HG02938 (cell line): ENCODE measurements at regions not wholly inside any gene's neighbourhood (a gene's known extent, or its start where the extent isn't known, plus 50 kb on each side); places are given as distances from the start of the nearest gene placed in this dataset.

Source experiments
- ATAC-seq: cut with Tn5 transposase; IDR thresholded peaks from one replicate; pipeline ENCODE4 v1.9.1; 2021; ENCODE audit warnings: mild to moderate bottlenecking, moderate library complexity; ENCODE audit not compliant: unreplicated experiment

DNA sequence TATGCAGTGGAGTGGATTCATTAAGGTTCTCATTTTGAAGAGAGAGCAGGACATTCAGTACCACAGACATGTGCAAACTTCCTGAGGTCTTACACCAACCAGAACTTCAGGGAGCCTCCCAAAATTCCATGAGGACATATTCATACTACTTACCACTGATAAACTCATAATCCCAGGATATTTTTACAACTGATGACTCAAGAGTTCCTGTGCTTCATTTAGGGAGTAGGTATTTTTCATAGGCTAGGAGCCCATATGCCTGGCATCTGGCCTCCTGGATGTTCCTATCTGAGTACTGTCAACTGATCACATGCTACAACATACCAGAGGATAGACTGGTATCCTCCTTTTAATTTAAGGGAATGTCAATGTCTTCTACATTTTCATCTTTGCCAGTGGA, 578.0 kb downstream of the EFNA5 start:
- ATAC-seq = no peak

DNA sequence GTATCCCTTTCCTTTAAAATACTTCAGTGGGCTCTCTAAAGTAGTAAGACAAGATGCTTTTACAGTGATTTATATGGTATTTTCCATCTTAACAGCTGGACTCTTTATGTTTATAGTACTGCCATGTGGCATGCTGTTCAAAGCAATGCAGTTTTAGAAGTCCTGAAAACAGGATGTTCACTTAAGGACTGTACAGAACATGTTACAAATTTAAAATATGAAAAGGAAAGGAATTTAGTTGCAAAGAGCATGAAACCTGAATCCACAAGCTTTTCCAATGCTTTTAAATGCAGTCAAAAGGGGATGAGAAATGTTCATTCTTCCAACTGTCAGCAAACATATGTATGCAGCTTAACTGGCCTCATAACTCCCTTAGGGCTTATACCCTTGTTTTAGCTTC, 580.2 kb downstream of the EFNA5 start:
- ATAC-seq = no peak

DNA sequence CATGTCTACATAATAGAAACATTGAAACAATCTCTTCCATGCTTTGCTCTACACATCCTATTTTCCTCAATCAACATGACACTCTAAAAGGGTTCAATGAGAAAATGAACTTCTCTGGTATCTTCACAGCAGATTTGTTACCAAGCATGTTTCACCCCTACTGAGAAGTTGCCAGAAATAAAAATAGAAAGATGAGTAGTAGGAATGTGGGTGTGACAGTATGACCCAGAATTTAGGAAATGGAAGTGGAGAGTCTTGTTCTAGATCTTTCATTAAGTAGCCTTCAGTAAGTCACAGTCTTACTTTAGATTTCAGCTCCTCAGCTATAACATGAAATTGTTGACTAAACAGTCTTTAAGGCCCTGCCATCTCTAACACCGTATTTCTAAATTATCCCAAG, 581.8 kb downstream of the EFNA5 start:
- no peak for ATAC-seq

DNA sequence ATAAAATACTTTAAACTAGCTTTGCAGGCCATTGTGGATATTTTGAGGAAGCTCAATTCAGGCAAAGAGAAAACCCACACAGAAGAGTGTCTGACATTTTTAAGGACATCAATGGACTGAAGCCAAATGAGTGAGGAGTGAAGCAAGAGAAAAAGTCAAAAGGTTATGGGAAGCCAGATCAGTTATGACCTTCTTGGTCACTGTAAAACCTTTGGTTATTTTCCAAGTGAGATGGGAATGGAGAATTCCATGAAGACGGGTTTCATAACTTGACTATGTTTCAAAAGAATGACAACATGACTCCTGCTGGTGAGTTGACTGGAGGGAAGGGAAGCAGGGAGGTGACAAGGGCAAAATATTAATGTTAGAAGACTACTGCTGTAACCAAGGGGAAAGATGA, 585.2 kb downstream of the EFNA5 start:
- ATAC-seq = no peak

DNA sequence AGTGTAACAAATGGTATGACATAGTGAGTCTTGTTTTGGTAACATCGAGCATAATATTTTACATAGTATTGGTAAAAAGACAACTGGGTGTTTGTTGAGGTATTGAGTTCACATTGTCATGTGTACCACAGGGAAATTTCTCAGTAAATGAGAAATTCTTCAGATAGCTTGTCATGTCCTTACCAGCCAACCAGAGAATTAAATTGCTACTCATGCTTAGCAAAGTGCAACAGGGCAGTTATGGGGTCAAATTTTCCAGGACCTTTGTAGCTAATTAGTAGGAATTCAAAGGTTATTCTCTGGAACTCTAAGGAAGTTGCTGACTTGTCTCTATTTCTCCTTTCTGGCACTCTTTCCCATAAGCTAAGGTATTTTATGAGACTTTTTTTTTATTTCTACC, 595.7 kb downstream of the EFNA5 start:
- ATAC-seq = no peak

DNA sequence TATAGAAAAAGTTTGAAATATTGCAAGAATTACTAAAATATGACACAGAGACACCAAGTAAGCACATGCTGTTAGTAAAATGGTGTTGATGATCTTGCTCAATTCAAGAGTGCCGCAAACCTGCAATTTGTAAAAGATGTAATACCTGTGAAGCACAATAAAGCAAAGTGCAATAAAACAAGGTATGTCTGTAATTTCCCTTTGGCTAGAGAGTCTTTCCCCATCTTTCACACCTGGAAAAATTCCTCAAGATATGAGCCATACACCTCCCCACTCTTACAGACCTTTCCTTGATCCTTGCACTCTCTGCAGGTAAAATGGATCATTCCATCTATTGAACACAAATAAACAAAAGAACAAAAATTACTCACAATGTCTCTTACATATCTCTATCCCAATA, 597.8 kb downstream of the EFNA5 start:
- no peak for ATAC-seq

DNA sequence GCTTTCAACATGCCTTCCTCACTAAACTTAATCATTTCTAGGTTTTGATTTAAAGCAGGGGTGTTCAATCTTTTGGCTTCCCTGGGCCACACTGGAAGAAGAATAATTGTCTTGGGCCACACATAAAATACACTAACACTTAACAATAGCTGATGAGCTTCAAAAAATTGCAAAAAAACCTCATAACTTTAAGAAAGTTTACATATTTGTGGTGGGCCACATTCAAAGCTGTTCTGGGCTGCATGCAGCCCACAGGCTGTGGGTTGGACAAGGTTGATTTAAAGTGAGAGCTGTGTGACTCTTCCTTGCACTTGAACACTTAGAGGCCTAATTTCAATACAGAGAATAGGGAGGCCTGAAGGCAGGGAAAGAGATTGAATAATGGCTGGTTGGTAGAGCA, 598.3 kb downstream of the EFNA5 start:
- no peak for ATAC-seq

DNA sequence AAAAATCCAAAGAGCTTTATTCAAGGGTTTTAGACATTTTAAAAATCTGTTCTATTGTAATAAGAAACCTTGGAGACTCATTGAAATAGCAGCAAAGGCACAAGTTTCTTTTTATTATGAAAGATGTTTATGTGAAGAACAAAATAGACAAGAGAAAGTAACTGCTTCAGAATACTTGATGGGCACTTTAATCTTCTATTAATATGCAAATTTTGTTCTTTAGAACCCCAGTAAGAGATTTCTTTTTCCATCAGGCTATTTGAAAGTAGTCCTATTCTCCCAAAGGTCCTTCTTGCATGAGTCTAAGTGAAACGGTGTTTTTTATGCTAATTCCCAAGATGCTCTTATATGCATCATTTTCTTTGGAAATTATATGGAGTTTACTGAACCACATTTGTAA, 602.0 kb downstream of the EFNA5 start:
- no peak for ATAC-seq

DNA sequence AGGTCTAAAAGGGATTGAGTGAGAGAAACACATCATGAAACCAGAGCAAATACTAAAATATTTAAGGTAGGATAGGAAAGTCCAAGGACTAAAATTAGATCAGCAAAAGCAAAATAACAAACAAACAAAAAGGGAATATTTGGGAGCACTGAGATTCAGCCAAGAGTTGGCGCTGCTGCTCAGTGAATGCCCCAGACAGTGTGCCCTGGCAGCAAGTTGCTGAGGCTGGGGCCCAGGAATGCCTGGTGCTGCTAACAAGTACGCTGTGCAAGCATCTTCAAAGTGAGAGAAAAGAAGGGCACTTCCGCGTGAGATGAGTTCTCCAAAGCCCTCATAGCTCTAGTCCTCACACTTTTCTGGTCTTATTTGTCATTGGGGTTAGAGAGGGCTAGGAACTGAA, 603.3 kb downstream of the EFNA5 start:
- no peak for ATAC-seq

DNA sequence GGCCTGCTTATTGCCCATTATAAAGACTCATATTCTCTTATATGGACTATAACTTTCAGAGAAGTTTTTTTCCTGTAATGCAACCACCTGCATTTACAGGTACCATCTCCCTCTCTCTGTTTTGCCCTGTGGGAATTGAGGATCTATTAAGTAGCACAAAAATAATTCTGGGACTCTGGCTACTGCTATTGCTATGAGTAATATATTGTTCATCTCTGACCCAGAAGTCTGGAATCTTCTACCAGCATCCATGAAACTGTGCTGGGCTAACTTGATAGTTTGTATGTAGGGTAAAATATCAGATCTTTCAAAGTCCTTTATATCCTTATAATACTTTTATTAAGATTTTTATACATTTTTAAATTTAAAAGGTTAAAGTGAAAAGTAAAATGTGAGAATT, 607.2 kb downstream of the EFNA5 start:
- ATAC-seq = no peak

DNA sequence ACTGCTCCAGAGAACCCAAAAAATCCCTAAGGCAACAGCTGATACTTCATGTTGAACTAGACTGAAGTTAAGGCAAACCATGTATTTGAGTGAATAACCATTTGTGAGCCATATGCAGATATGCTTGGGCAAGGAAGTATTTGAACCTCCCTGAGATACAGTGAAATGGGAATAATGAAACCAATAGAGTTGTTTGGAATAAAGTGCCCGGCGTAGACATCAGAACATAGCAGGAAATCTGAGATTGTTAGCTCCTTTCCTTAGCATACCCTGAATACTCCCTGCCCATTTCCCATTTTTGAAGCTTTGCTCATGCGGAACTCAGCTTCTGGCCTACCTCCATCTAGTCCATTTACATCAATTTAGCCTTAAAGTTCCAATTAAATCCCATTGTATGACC, 611.9 kb downstream of the EFNA5 start:
- no peak for ATAC-seq

DNA sequence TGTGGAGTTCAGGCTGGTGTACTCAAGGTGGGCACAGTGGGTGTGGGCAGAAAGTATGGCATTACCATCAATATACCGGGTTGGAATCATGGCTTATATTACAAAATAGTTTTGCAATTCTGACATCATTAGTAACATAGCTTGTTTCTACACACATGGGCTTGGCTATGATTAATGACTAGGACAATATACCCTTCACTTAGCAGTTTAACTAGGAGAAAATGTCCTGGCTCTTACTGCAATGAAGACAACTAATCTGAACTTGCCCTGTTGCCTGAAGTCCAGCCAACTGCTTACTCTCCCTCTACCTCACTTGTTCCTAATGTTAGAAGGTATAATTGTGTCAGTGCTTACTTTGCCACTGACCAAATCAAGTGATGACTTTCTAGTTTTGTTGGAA, 612.5 kb downstream of the EFNA5 start:
- no peak for ATAC-seq

DNA sequence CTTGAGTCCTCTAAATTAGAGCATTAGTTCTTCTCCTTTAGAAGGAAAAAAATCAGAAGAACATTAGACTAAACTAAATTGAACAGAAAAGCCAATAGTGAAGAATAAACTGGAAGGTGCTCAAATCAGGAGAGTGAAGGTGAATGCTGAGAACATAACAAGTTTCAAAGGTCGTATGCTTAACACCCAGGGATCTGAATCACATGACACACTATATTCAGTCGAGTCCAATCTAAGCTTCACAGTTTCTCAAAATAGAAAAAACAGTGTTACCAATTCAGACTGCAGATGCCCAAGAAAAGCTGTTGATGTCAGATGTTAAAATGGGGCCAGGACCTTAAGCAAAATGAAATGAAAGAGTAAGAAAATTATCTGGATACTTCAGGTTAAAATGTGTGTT, 614.5 kb downstream of the EFNA5 start:
- no peak for ATAC-seq

DNA sequence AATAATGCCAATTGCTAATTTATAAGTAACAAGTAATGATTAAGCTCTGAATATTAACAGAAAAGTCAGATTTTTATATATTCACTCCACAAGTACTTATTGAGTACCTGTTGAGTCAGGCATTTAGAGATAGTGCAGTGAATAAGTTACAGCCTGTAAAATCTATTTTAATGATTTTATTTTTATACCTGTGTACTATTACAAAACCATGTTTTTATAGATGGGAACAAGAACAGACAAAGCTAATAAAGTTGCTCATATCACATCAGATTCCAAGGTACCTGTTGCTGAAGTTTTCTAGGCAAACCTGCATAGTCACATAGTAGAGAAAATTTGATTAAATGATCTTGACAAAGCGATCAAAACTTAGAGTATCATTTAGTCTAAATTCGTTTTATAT, 623.7 kb downstream of the EFNA5 start:
- no peak for ATAC-seq

DNA sequence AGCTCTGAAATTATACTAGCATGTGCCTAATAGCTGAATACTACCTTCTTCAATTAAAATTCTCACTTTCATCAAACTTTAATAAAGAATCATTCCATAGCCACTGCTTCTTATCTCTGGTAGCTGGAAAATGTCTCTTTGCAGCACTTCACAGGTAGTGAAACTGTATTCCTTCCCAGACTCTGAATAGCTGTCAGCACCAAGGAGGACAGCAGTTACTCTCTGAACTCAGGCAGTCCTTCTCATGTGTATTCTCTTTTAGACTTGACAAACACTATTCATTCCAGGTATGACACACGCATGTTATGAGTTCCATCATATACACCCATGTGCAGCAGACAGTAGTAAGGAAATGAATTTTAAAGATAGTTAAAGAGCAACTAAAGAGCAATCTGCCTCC, 627.1 kb downstream of the EFNA5 start:
- no peak for ATAC-seq

DNA sequence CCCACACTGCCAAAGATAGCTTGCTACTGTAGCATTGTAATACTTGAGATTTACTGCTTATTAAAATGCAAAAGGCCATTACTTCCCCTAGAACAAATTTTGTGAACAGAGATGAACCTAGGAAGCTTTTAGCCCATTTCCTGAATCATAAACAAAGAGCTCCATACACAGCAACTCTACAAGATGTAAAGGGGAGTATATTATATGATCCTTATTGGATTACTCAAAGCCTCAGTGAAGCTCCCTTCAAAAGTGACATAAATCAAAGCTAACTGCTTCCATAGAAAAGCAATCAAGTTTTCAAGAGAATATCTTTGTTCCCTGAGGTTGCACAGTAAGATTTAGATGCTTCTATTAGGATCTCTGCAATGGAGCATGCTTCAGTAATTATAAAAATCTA, 629.8 kb downstream of the EFNA5 start:
- ATAC-seq = no peak

DNA sequence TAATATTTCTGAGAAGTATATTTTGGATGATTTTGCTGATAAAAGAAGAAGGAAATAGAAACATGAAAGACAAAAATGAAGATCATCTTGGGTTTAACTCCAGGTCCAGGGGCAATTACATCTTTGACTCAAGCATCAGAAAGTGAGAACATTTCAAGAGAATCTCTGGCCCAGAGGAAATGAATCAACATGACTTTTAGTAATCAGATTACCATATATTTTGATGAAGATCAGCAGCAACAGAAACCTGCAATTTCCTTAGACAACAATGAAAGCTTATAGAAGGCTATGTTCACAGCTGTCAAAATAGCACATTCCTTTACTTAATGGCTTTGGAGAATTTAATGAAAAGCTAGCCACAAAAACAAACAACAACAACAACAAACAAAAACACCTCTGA, 638.1 kb downstream of the EFNA5 start:
- ATAC-seq = no peak

DNA sequence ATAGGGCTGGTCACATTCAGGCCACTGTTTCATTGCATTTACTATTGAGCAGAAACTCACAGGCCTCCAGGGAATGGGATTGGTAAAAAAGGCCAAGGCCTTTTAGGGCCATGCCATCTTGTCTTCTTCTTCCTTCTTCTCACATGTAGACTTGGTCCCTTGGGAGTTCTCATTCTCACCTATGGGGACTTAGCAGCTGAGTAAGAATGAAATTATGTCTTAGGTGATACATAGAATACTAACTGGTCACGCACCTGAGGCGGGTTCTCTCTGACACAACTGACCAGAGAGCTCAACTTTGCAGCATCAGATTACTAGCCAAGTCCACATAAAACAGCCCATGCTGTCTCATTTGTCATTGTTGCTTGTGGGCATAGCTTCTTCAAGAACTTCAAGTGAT, 641.8 kb downstream of the EFNA5 start:
- ATAC-seq = no peak

DNA sequence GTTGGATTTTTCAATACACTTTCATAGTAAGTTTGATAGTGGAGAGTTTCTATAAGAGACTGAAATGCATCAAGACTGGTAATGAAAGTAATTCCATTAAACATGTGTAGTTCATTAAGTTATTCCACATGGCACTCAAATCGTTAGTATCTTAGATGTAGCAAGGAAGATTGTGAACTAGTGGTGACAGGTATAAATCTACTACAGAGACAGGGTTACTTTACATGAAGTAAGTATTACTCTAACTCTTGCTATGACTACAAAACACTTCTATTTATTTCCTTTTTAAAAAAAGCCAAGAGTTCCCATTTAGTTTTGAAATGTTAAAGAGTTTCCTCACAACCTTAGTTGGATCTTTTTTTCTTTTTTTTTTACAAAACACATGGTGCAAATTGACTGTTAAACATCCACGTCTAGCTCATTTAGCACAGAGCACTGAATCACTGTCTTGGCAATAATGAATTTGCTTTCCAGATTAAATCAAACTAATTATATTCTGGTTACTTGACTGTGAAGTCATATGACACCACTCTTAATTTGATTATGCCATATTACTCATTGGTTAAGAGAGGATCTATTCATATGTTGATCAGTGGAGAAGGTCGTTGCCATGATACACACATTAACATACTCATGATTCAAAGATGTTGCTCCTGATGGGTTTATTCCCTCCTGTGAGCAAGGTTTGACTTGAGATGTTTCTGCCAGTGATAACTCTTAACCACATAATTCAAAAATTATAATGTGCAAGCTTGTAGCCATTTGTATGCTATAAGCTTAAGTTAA, 644.8 kb downstream of the EFNA5 start:
- ATAC-seq = no peak

DNA sequence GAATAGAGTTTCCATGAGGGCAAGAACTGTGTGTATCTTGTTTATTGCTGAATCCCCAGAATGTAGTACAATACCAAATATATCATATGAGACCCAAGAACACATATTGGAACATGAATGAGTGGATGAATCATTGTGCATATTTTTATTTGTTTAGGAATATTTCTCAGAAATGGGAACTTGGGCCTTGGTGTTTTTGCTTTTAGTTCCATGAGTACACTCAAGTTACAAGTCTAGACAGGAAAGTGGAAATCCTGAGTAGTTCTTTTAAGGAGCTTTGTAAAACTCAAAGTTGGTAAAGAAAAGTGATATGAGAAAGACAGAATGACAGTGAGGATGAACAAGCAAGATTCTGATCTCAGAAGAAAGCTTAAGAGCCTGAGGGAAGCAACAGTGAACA, 647.0 kb downstream of the EFNA5 start:
- ATAC-seq = no peak

DNA sequence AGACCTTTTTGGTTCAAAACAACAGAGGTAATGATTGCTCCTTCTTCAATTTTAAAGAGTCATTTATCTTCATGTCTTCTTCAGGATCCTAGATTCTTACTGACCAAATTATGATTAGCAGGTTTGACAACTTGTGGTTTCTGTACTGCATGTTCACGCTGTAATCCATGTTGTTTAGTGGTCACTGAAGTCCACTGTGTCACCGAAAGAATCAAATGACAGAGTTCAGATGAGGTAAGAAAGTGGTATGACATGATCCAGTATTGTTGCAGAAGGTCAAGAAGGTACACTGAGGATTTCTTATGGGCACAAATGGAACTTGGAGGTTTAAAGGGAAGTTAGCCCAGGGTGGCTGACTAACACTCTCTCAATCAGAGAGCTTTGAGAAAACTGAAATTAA, 649.2 kb downstream of the EFNA5 start:
- ATAC-seq = no peak

DNA sequence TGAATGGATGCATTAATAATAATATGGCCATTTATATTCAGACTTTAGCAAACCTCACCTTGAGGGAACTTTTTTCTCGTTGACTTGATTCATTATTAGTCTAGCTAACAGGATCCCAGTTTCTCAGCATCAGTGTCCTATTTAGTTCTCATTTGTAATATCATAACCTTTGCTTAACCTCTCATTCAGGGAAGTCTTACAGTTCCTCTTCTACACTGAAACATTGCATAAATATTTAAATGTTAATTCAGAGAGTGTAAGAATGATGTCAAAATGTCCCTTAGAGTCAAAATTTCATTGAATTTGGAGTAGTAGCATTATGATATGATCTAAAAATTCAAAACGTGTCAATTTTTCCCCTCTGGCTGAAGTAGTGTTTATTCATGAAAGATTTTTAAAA, 650.1 kb downstream of the EFNA5 start:
- no peak for ATAC-seq

DNA sequence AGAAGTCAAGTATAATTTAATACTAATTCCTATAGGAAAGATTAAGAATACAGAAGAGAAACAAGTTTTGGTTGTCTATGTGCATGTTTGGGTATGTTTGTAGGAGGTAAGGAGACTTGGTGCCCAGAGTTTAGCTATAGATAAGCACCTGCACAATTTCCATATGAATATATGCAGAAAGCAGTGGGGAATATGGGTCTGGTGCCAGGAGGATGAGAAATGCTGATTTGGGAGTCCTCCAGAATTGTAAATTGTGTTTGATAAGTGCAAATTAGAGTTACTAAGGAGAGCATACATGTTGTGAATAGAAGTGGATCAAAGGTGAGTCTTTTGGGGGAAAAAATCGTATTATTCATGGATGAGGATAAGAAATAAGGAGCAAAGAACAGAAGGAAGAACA, 653.1 kb downstream of the EFNA5 start:
- ATAC-seq = no peak
